ENCODE measurements at regions not wholly inside any gene's neighbourhood (a gene's known extent, or its start where the extent isn't known, plus 50 kb on each side); places are given as distances from the start of the nearest gene placed in this dataset.

GRCh38 chr2:239578381-239578780, 177.6 kb upstream of the HDAC4 start (continued):
- TF ChIP-seq ZBTB40 (IDR thresholded peaks at IDR 0.05; ENCODE audit: borderline replicate concordance) (no peak), SIX5 (IDR thresholded peaks at IDR 0.05; ENCODE audit: low read depth, low read length, severe bottlenecking) (no peak), HDGF (IDR thresholded peaks at IDR 0.05) (no peak), PRDM15 (CRISPR knock-in tag; IDR thresholded peaks at IDR 0.05) (no peak), CHD2 (IDR thresholded peaks at IDR 0.05; ENCODE audit: borderline replicate concordance, low read depth, low read length) (no peak), SRF (IDR thresholded peaks at IDR 0.05; ENCODE audit: low read depth in 2 of 2, low read length in 2 of 2) (no peak), CTCF (IDR thresholded peaks at IDR 0.05 in 2 of 3, conservative IDR thresholded peaks at IDR 0.05 in 1 of 3; ENCODE audit: control insufficient read depth in 2 of 3, extremely low read depth in 1 of 3, insufficient read depth in 1 of 3, low read depth in 3 of 3, low read length in 3 of 3) (no peak)

All from GM12878 (cell line).